ENCODE measurements at regions not wholly inside any gene's neighbourhood (a gene's known extent, or its start where the extent isn't known, plus 50 kb on each side); places are given as distances from the start of the nearest gene placed in this dataset.

DNA sequence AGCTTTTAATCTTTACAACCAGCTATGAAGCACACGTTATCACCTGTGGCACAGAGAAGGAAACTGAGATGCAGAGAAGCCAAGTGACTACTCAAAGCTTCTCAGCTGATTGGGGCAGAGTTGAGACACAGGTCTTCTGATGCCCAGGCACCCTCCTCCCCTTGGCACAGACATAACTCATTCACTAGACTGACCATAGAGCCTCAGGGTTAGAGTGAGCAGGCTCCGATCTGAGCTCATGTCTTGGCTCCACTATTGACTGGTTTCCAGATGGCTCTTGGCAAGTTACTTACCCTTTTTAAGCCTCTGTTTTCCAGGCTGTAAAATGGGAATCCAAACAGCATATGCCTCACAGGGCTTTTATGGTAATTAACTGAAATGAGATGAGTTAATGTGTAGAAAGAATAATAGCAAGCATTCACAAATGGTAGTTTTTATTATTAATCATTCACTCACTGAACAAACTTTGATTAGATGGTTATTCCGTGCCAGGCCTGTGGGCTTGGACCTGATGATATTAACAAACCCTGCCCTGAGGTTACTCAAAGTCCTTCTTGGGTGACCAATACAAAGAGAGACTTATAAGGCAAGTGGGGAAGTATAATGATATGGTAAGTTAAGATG lies 184.3 kb downstream of the ANXA2 start:
- no peak for DNase-seq (ENCODE audit: low spot score)

DNA sequence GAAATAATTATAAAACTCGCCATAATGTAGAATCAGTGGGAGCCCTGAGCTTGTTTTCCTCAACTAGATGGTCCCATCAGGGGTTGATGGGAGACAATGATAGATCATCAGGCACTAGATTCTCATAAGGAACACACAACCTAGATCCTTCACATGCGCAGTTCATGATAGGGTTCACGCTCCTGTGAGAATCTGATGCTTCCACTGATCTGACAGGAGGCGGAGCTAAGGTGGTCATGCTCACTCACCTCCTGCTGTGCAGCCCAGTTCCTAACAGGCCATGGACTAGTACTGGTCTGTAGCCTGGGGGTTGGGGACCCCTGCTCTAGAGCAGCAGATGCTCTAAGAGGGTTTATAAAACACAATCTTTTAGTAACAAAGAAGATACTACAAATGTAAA lies 183.6 kb downstream of the ANXA2 start:
- DNase-seq (ENCODE audit: low spot score) = no peak

DNA sequence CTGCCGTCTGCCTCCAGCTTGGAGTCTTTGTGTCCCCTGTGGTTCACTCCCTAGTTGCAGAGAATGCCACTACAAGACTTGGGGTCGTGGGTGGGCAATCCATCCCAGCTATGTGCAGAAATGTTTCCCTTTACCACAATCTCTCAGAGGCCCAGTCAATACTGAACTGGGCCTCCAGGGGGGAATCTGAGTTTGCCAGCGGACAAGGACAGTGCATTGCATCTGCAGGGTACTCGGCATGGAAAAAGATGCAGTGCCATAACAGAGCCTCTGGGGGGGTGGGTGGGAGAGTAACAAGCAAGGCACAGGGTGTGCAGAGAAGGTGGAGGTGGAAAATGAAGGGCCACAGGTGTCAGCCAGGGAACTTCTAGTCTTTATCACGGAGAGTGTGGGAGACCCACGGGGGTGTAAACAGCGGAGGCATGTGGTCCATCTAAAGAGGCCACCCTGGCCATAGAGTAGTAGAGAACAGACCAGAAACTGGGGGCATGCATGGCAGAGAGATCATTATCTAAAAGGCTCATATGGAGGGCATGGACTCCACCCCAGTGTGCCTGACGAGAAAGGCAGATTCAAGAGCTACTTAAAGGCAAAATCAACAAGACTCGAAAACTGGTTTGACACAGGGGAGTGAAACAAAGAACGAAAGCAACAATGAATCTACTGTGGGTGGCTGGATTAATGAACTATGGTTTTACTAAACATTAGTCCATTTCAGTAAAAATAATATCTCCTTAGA lies 182.4 kb downstream of the ANXA2 start:
- no peak for DNase-seq (ENCODE audit: low spot score)

DNA sequence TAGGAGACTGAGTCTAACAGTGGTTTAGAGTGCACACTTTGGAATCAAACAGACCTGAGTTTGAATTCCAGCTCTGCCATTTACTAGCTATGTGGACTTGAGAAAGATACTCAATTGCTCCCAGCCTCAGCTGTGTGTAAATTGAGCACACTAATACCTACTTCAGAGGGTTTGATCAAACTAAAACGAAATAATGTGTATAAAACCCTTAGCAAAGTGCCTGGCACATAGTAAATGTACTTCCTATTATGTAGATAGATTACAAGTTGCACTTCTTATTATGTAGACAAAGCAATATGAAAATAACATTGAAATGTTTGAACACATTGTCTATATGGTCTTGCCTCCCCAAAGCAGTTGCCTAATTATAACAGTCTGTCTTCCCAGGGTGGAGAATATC lies 180.6 kb downstream of the ANXA2 start:
- no peak for DNase-seq (ENCODE audit: low spot score)

- no peak for DNase-seq (ENCODE audit: low spot score)
These were observed 179.5 kb downstream of the ANXA2 start for GRCh38 chr15:60218256-60218655.

GRCh38 chr15:60219866-60220265 lies 177.9 kb downstream of the ANXA2 start:
- DNase-seq (ENCODE audit: low spot score) = no peak

GRCh38 chr15:60221356-60221755 lies 176.4 kb downstream of the ANXA2 start:
- no peak for DNase-seq (ENCODE audit: low spot score)

DNA sequence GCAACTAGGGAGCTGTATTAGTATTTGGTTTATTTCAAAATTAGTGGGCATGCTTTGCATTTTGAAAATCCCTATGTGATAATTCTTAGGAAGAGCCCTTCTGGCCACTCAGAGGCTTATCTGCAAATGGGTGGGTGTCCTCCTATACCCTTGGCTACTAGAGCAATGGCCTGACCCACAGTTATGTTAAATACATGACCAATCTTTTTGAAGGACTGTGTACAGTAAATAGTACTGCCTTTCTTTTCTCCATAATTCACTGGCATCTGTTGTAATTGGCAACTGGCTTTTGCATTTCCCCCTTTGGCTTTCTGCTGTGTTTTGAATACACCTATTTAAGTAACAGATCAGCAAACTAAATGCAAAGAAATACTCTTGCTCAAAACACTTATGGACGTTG lies 175.4 kb downstream of the ANXA2 start:
- no peak for DNase-seq (ENCODE audit: low spot score)

DNA sequence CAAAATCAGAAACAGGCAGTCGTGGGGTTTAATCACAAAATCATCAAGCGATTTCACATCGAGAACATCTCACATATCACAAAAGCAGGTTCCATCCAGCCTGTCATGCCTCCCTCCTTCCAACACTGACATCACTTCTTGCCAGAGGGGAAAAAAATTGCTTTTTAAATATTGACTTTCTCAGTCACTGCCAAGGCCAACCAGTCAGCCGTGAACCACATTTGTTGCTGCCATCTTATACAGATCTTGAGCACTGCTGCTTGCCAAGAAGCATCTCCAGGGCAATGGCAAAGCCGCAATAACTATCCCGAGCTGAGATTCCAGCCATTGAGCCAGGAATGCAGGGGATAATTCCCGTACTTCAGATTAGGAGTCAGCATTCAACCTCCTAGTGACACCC lies 174.6 kb downstream of the ANXA2 start:
- no peak for DNase-seq (ENCODE audit: low spot score)

DNA sequence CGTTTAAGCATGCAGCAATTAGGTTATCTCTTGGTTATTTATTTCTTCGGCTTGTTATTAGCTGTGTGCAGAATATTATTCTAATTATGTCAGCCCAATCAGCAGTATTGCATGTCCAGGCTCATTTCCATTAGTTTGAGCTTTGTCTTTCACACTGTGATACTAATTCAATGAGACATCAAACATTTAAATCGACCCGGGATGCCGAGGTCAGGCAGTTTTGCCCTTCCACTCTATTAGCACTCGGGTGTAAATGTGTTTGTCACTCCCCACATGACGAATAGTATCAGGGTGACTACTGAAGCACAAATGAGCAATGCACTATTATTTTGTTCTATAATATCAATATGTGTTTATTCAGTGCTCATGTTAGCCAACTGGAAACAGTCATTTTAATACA lies 170.9 kb downstream of the ANXA2 start:
- DNase-seq (ENCODE audit: low spot score) = no peak

GRCh38 chr15:60228101-60228500 lies 169.7 kb downstream of the ANXA2 start:
- DNase-seq (ENCODE audit: low spot score) = no peak

DNA sequence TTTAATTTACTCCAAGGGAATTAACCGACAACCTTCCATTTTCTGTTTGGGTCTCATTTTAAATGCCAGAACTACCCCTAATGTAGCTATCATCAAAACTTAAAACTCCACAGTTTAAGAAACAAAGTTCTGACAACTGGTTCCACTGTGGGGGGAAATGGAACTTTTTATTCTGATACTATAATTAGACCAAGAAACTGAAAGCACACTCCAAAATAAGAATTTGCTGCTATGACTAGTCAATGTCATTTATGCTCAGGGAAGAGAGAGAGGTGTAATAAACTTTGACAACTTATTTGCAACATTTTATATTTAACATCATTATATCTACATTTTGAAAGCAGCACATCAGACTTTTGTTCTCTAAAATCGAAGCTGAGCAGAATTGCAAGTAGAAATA lies 169.2 kb downstream of the ANXA2 start:
- DNase-seq (ENCODE audit: low spot score) = no peak

DNA sequence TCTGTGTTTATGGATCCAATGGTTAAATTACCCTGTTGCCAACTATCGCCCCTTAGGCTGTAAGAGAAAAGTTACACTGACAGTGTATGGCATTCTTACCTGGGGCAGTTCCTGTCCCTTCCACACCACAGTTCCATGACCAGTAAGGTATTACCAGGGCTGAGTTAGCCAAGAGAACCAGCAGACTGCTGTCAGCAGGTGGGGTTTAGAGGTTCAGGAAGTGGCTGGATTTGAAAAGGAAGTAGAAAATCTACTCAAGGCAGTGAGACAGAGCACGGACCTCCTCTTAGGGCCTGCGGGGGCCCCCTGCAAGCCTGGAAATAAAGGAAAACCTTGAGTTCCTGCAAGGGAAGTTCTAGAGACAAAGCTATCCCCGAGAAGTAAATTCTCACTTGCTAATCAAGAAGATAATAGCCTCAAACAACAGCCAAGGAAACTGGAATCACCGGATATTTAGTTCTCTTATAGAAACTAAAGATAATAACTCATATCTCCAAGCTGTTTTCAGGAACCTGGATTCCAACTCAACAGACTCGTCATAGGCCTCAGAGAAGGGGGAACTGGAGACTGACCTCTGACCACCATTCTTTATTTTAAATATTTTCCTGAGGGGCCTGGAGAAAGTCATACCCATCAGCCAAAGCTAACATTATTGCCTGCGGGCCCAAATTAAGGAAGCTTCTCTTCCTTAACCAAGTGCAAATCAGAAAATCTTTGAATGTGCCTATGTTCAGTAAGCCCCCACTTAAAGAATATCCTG lies 161.7 kb downstream of the ANXA2 start:
- DNase-seq (ENCODE audit: low spot score) = no peak

DNA sequence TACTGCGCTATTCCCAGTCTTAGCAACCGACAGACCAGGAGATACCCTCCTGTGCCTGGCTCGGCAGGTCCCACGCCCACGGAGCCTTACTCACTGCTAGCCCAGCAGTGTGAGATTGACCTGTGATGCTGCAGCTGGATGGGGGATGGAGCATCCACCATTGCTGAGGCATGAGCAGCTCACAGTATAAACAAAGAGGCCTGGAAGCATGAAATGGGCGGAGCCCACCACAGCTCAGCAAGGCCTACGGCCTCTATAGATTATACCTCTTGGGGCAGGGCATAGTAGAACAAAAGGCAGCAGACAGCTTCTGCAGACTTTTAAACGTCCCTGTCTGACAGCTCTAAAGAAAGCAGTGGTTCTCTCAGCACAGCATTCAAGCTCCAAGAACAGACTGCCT lies 160.3 kb downstream of the ANXA2 start:
- no peak for DNase-seq (ENCODE audit: low spot score)

GRCh38 chr15:60243769-60244168 lies 154.0 kb downstream of the ANXA2 start:
- no peak for DNase-seq (ENCODE audit: low spot score)

DNA sequence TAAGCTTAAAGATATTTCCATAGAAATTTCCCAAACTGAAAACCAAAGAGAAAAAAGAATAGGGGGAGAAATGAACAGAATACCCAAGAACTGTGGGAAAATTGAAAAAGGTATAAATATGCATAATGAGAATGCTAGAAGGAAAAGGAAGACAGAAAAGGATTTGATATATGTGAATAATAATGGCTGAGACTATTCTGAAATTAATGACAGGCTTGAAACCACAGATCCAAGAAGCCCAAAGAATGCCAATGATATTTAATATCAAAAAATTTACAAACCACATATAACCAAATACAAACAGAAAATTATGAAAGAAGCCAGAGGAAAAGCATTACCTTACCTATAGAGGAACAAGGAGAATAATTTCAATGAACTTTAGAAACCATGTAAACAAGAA lies 153.0 kb downstream of the ANXA2 start:
- DNase-seq (ENCODE audit: low spot score) = no peak

- no peak for DNase-seq (ENCODE audit: low spot score)
These were observed 147.5 kb downstream of the ANXA2 start for GRCh38 chr15:60250316-60250715.

DNA sequence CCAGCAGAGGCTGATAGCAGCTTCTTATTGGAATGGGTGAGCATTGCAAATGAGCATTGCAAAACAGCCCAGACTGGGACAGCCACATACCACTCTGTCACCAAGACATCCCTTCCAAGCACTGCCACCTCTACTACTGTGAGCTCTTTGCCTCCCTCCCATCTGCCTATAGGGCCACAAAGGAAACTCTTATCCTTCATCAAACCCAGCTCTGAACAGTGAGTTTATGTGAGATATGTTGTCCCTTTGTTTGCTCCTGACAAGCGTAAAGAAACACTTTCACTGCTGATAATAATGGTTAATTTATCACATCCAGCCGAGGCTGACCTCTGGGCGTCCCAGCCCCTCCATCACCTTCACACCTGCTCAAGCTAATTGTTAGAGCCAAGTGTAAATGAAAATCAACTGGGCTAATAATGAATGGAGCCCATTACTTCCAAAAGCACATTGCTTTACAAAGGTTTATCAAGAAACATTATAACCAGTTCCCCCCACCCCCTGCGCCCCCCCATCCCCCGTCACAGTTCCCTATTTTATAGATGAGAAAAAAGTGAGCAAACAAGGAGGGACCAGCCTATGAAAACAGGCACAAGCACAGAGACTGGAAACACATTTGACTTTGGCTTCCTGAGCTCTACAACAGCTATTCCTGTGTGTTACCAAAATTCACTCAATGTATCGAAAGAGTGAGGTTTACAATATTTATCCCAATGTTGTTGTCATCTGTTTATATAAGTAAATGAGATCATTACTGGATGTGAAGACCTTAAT lies 146.3 kb downstream of the ANXA2 start:
- DNase-seq (ENCODE audit: low spot score) = no peak

DNA sequence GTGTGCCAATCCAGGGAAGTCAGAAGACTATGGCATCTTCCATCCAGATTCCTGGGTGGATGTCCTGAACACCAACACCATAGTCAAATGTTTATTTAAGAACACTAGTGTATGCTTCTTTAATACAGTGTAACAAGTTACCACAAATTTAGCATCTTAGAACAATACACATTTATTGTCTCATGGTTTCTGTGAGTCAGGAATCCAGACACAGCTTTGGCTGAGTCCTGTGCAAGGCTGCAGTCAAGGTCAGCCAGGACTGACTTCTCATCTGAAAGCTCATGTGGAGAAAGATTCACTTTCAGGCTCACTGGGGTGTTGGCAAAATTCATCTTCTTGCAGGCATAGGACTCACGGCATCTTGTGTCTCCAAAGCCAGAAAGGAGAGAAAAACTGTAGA lies 143.4 kb downstream of the ANXA2 start:
- DNase-seq (ENCODE audit: low spot score) = no peak

- DNase-seq (ENCODE audit: low spot score) = no peak
These were observed 142.4 kb downstream of the ANXA2 start for GRCh38 chr15:60255390-60255789.

- DNase-seq (ENCODE audit: low spot score) = no peak
These were observed 140.1 kb downstream of the ANXA2 start for GRCh38 chr15:60257591-60258159.

- no peak for DNase-seq (ENCODE audit: low spot score)
These were observed 138.3 kb downstream of the ANXA2 start for GRCh38 chr15:60259469-60259868.
